Neuron (in vitro differentiated cells): ENCODE measurements at regions not wholly inside any gene's neighbourhood (a gene's known extent, or its start where the extent isn't known, plus 50 kb on each side); places are given as distances from the start of the nearest gene placed in this dataset.
A peak's percentile ranks its signal among the peaks of the same experiment; 100 is the strongest.

ENCODE experiments used
- H2AFZ ChIP-seq: one replicate; pipeline ENCODE4 v1.6.1; 2013; ENCODE audit warnings: low read depth, mild to moderate bottlenecking, inconsistent platforms, low read length, moderate library complexity
- H3K27me3 ChIP-seq: one replicate; pipeline ENCODE4 v1.6.1; 2013; ENCODE audit warnings: low read length; ENCODE audit not compliant: insufficient read depth
- H3K36me3 ChIP-seq: one replicate; pipeline ENCODE4 v1.6.1; 2013; ENCODE audit warnings: low read length; ENCODE audit not compliant: insufficient read depth
- H3K4me1 ChIP-seq: one replicate; pipeline ENCODE4 v1.6.1; 2013; ENCODE audit warnings: low read length; ENCODE audit not compliant: insufficient read depth
- H3K4me3 ChIP-seq: 2 replicates; pipeline ENCODE4 v1.5.1; 2013; ENCODE audit warnings: mild to moderate bottlenecking, low read length, moderate library complexity
- H3K9me3 ChIP-seq: one replicate; pipeline ENCODE4 v1.6.1; 2013; ENCODE audit warnings: low read length

GRCh38 chr15:35320158-35320780, 225.7 kb downstream of the DPH6 start:
- H3K9me3 ChIP-seq, result no peaks in the 10 kb centered on the region
- no peaks in the 10 kb centered on the region for H3K36me3 ChIP-seq
- no peaks in the 10 kb centered on the region for H3K4me1 ChIP-seq
- no peak overlapping the region for H2AFZ ChIP-seq
- no peak overlapping the region for H3K4me3 ChIP-seq
- no peaks in the 10 kb centered on the region for H3K27me3 ChIP-seq

DNA sequence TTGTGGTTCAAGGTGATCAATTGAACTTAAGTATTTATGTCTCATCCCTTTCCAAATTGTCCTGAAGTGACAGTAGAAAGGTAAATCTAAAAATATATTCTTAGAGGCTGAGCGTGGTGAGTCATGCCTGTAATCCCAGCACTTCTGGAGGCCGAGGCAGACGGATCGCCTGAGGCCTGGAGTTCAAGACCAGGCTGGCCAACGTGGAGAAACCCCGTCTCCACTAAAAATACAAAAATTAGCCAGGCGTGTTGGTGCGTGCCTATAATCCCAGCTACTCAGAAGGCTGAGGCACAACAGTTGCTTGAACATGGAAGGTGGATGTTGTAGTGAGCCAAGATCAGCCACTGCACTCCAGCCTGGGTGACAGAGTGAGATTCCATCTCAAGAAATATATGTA, 226.6 kb downstream of the DPH6 start:
- H3K4me3 ChIP-seq, result no peak overlapping the region
- no peaks in the 10 kb centered on the region for H3K9me3 ChIP-seq
- no peaks in the 10 kb centered on the region for H3K36me3 ChIP-seq
- no peaks in the 10 kb centered on the region for H3K27me3 ChIP-seq
- H3K4me1 ChIP-seq, result no peaks in the 10 kb centered on the region
- H2AFZ ChIP-seq, result no peak overlapping the region

- Histone ChIP-seq H3K9me3 (no peaks in the 10 kb centered on the region), H3K27me3 (no peaks in the 10 kb centered on the region), H3K4me1 (no peaks in the 10 kb centered on the region), H3K36me3 (no peaks in the 10 kb centered on the region), H2AFZ (no peak overlapping the region), H3K4me3 (no peak overlapping the region)
These were observed 228.7 kb downstream of the DPH6 start for GRCh38 chr15:35317217-35317616.

DNA sequence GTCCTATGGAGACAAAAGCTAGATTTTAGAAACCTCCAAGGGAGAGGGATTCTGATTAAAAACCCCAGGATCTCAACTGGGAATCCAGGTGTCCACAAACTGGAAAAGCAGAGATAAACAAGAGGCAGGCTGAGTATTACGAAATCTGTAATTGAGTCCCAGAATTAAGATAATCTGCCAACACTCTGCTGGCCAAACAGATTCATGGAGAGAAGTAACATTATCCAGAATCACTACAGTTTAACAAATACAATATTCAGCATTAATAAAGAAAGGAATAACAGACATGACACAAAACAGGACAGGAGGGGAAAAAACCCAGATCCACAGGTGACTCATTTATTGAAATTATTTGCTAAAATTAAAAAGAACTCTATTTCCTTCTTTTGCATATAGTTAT, 227.2 kb upstream of the NANOGP8 start:
- no peak overlapping the region for H3K4me3 ChIP-seq
- H3K36me3 ChIP-seq, result no peaks in the 10 kb centered on the region
- H3K4me1 ChIP-seq, result no peaks in the 10 kb centered on the region
- H3K27me3 ChIP-seq, result no peaks in the 10 kb centered on the region
- no peak overlapping the region for H2AFZ ChIP-seq
- H3K9me3 ChIP-seq, result no peaks in the 10 kb centered on the region

GRCh38 chr15:35311615-35312014, 226.5 kb upstream of the NANOGP8 start:
- Histone ChIP-seq H3K27me3 (no peaks in the 10 kb centered on the region), H2AFZ (no peak overlapping the region), H3K4me1 (peaks cover 5% of the 10 kb centered on the region), H3K36me3 (no peaks in the 10 kb centered on the region), H3K4me3 (no peak overlapping the region), H3K9me3 (no peaks in the 10 kb centered on the region)

GRCh38 chr15:35309886-35310285, 224.8 kb upstream of the NANOGP8 start:
- Histone ChIP-seq H3K36me3 (no peaks in the 10 kb centered on the region), H3K4me3 (no peak overlapping the region), H3K9me3 (no peaks in the 10 kb centered on the region), H3K27me3 (no peaks in the 10 kb centered on the region), H2AFZ (no peak overlapping the region), H3K4me1 (peaks cover 20% of the 10 kb centered on the region)

DNA sequence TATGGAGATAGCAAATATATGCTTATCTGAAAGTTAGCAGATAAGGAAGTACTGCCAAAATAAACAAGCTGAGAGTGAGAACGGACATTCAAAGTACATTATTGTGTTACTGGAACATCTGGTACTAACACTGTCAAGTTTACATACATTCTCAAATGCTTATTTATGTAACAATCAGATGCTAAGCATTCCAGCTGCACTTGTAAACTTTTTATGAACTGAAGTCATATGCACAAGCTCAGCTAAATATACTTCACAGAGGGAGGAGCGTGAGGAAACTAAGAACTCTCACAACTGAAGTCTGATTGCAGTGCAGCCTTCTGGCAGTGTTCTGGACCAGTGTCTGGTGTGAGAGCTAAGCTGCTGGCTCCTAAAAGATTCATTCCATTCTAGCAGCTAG, 223.7 kb upstream of the NANOGP8 start:
- Histone ChIP-seq H3K4me1 (peaks cover 22% of the 10 kb centered on the region), H3K9me3 (no peaks in the 10 kb centered on the region), H2AFZ (no peak overlapping the region), H3K36me3 (no peaks in the 10 kb centered on the region), H3K4me3 (no peak overlapping the region), H3K27me3 (no peaks in the 10 kb centered on the region)

GRCh38 chr15:35307676-35308075, 222.6 kb upstream of the NANOGP8 start:
- H3K4me1 ChIP-seq, result peaks cover 22% of the 10 kb centered on the region
- H3K9me3 ChIP-seq, result no peaks in the 10 kb centered on the region
- no peaks in the 10 kb centered on the region for H3K36me3 ChIP-seq
- H3K4me3 ChIP-seq, result no peak overlapping the region
- no peak overlapping the region for H2AFZ ChIP-seq
- H3K27me3 ChIP-seq, result no peaks in the 10 kb centered on the region

GRCh38 chr15:35307026-35307425, 221.9 kb upstream of the NANOGP8 start:
- Histone ChIP-seq H3K36me3 (no peaks in the 10 kb centered on the region), H2AFZ (peak overlapping the region; percentile 63), H3K9me3 (no peaks in the 10 kb centered on the region), H3K27me3 (no peaks in the 10 kb centered on the region), H3K4me1 (peaks cover 22% of the 10 kb centered on the region), H3K4me3 (peak overlapping the region; percentile 22)

GRCh38 chr15:35306361-35306981, 221.4 kb upstream of the NANOGP8 start:
- H3K4me3 ChIP-seq, result peak overlapping the region; percentile 22
- peak overlapping the region; percentile 63 for H2AFZ ChIP-seq
- H3K9me3 ChIP-seq, result no peaks in the 10 kb centered on the region
- H3K4me1 ChIP-seq, result peaks cover 22% of the 10 kb centered on the region
- no peaks in the 10 kb centered on the region for H3K27me3 ChIP-seq
- H3K36me3 ChIP-seq, result no peaks in the 10 kb centered on the region

- Histone ChIP-seq H3K27me3 (no peaks in the 10 kb centered on the region), H3K9me3 (no peaks in the 10 kb centered on the region), H3K36me3 (no peaks in the 10 kb centered on the region), H3K4me1 (peaks cover 22% of the 10 kb centered on the region), H2AFZ (no peak overlapping the region), H3K4me3 (no peak overlapping the region)
These were observed 220.9 kb upstream of the NANOGP8 start for GRCh38 chr15:35305946-35306345.

DNA sequence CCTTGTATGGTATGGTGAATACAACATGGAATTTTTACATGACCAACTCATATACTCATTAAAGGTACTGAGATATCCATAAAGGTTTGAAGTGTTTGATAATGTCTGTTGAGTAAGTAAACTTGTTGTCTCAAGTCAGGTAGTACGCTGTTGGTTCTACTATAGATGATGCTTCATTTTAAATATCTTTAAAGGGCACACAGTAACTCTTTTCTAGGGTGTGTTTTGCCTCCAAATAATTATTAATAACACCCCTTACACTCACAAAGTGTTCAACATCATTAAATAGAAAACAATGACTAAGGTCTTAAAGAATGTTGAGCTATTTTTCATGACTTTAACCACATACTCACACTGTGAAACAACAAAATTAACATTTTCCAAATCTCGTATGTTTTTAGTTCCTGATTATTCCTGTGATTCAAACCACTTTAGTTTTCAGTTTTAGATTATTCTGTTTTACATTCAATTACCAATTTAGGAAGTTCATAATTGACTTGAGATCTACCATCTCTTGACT, 220.0 kb upstream of the NANOGP8 start:
- H3K9me3 ChIP-seq, result no peaks in the 10 kb centered on the region
- no peaks in the 10 kb centered on the region for H3K27me3 ChIP-seq
- H3K36me3 ChIP-seq, result no peaks in the 10 kb centered on the region
- H3K4me3 ChIP-seq, result no peak overlapping the region
- peaks cover 22% of the 10 kb centered on the region for H3K4me1 ChIP-seq
- no peak overlapping the region for H2AFZ ChIP-seq

DNA sequence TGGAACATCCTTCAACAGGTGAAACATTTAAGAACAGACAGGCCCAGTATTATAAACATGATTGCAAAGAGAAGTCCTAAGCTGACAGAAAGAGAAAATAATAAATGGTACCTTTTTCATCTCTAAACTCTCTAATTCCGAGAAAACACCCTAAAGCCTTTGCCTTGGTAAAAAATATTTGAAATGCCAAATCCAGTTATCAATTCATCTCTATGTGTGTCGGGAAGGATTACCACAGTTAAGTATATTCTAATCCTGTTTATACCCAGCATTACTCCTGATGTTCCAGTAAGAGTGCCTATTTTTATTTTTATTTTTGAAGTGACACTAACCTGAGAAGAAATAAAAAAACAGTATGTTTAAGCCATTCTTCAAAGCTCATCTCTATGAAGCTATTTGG, 219.3 kb upstream of the NANOGP8 start:
- no peak overlapping the region for H3K4me3 ChIP-seq
- H3K9me3 ChIP-seq, result no peaks in the 10 kb centered on the region
- no peaks in the 10 kb centered on the region for H3K27me3 ChIP-seq
- H3K36me3 ChIP-seq, result no peaks in the 10 kb centered on the region
- peaks cover 22% of the 10 kb centered on the region for H3K4me1 ChIP-seq
- H2AFZ ChIP-seq, result no peak overlapping the region

- H2AFZ ChIP-seq, result no peak overlapping the region
These were observed 217.2 kb upstream of the NANOGP8 start for GRCh38 chr15:35302334-35302733.

More at GRCh38 chr15:35302334-35302733, 217.2 kb upstream of the NANOGP8 start:
- Histone ChIP-seq H3K27me3 (no peaks in the 10 kb centered on the region), H3K36me3 (no peaks in the 10 kb centered on the region), H3K9me3 (no peaks in the 10 kb centered on the region), H3K4me1 (peaks cover 22% of the 10 kb centered on the region), H3K4me3 (no peak overlapping the region)
